IMR-90 (cell line): ENCODE measurements at regions not wholly inside any gene's neighbourhood (a gene's known extent, or its start where the extent isn't known, plus 50 kb on each side); places are given as distances from the start of the nearest gene placed in this dataset.

ENCODE experiments used
- ATAC-seq: fragments of 200-7000 bp; cut with Tn5 transposase; 2 replicates; pipeline ENCODE4 v1.9.1; 2020; ENCODE audit warnings: low read depth, mild to moderate bottlenecking, moderate library complexity
- BruUV-seq: library from RNA; stranded (reverse); fragments of 400-500 nt; replicated peaks from 2 replicates; lab custom pipeline; 2021; lab: Mats Ljungman, UMichigan
- CTCF ChIA-PET: fragments of 300-600 bp; formaldehyde crosslinking; extraction: SDS; loops from one replicate; lab custom pipeline; 2021; ENCODE audit warnings: antibody characterized with exemption; lab: Yijun Ruan, JAX
- POLR2A ChIA-PET: fragments of 300-600 bp; sonication (Branson Sonifier 250); formaldehyde crosslinking; loops from one replicate; lab custom pipeline; 2022; ENCODE audit warnings: antibody characterized with exemption; ENCODE audit not compliant: unreplicated experiment; lab: Charles Lee
- DNase-seq: peaks from one replicate; pipeline ENCODE4 v3.0.0; 2013
- H2AFZ ChIP-seq: replicated peaks from 2 replicates; pipeline ENCODE3; 2013; ENCODE audit warnings: low read length, mild to moderate bottlenecking; ENCODE audit not compliant: poor library complexity
- H2AK5ac ChIP-seq: 2 replicates; pipeline ENCODE4 v1.6.1; 2013; ENCODE audit warnings: low read depth, low read length, inconsistent platforms
- H2AK9ac ChIP-seq: replicated peaks from 2 replicates; pipeline ENCODE3; 2013; ENCODE audit warnings: mild to moderate bottlenecking, low read depth, low read length, moderate library complexity; ENCODE audit not compliant: poor library complexity
- H2BK120ac ChIP-seq: 2 replicates; pipeline ENCODE4 v1.6.1; 2013; ENCODE audit warnings: low read depth, low read length, inconsistent platforms
- H2BK15ac ChIP-seq: 3 replicates; pipeline ENCODE4 v1.6.1; 2013; ENCODE audit warnings: low read depth, low read length, inconsistent platforms
- H2BK20ac ChIP-seq: 2 replicates; pipeline ENCODE4 v1.6.1; 2013; ENCODE audit warnings: low read depth, mild to moderate bottlenecking, inconsistent platforms, low read length, moderate library complexity
- H2BK5ac ChIP-seq: 2 replicates; pipeline ENCODE4 v1.6.1; 2013; ENCODE audit warnings: mild to moderate bottlenecking, low read depth, low read length, inconsistent platforms; ENCODE audit not compliant: poor library complexity, severe bottlenecking
- H3K14ac ChIP-seq: replicated peaks from 2 replicates; pipeline ENCODE4 v1.6.1; 2013; ENCODE audit warnings: low read depth, low read length, inconsistent platforms
- H3K18ac ChIP-seq: 2 replicates; pipeline ENCODE4 v1.6.1; 2013; ENCODE audit warnings: low read depth, low read length, control low read depth
- H3K23ac ChIP-seq: 2 replicates; pipeline ENCODE4 v1.6.1; 2013; ENCODE audit warnings: low read depth, low read length, inconsistent platforms
- H3K27ac ChIP-seq: 2 replicates; pipeline ENCODE4 v1.5.1; 2013; ENCODE audit warnings: mild to moderate bottlenecking, control low read depth, low read length; ENCODE audit not compliant: insufficient read depth
- H3K27me3 ChIP-seq: 2 replicates; pipeline ENCODE4 v1.6.1; 2013; ENCODE audit warnings: low read length; ENCODE audit not compliant: control insufficient read depth, insufficient read depth
- H3K36me3 ChIP-seq: 2 replicates; pipeline ENCODE4 v1.6.1; 2013; ENCODE audit warnings: low read length, mixed read lengths; ENCODE audit not compliant: control insufficient read depth, insufficient read depth
- H3K4ac ChIP-seq: 2 replicates; pipeline ENCODE4 v1.6.1; 2013; ENCODE audit warnings: low read depth, low read length, inconsistent platforms
- H3K4me1 ChIP-seq: 2 replicates; pipeline ENCODE4 v1.6.1; 2013; ENCODE audit warnings: low read length, mixed read lengths; ENCODE audit not compliant: control insufficient read depth, insufficient read depth
- H3K4me2 ChIP-seq: 2 replicates; pipeline ENCODE4 v1.6.1; 2013; ENCODE audit warnings: low read depth, mild to moderate bottlenecking, control low read depth, low read length, moderate library complexity
- H3K4me3 ChIP-seq: 2 replicates; pipeline ENCODE4 v1.5.1; 2013; ENCODE audit warnings: low read depth, mild to moderate bottlenecking, control low read depth, low read length, moderate library complexity; ENCODE audit not compliant: insufficient read depth
- H3K56ac ChIP-seq: 2 replicates; pipeline ENCODE4 v1.6.1; 2013; ENCODE audit warnings: low read length, inconsistent platforms; ENCODE audit not compliant: insufficient read depth; ENCODE audit errors: extremely low read depth
- H3K79me1 ChIP-seq, 2 experiments: 2 replicates each; pipeline ENCODE4 v1.6.1; 2013; ENCODE audit warnings: low read length in 2 of 2, inconsistent platforms in 1 of 2, low read depth in 1 of 2
- H3K9ac ChIP-seq: 2 replicates; pipeline ENCODE4 v1.6.1; 2013; ENCODE audit warnings: low read depth, low read length, control low read depth
- H3K9me1 ChIP-seq: 2 replicates; pipeline ENCODE4 v1.6.1; 2013; ENCODE audit warnings: low read length, inconsistent platforms; ENCODE audit not compliant: insufficient read depth
- H3K9me3 ChIP-seq: 2 replicates; pipeline ENCODE4 v1.6.1; 2013; ENCODE audit warnings: low read length; ENCODE audit not compliant: control insufficient read depth, insufficient read depth
- H4K20me1 ChIP-seq: 2 replicates; pipeline ENCODE4 v1.6.1; 2013; ENCODE audit warnings: low read length, inconsistent platforms; ENCODE audit not compliant: insufficient read depth
- H4K5ac ChIP-seq: 2 replicates; pipeline ENCODE4 v1.6.1; 2013; ENCODE audit warnings: mild to moderate bottlenecking, low read depth, low read length, control low read depth
- H4K8ac ChIP-seq, 2 experiments: 2 replicates each; pipeline ENCODE4 v1.6.1; 2013; ENCODE audit warnings: low read depth in 2 of 2, low read length in 2 of 2, control low read depth in 1 of 2, inconsistent platforms in 1 of 2
- H4K91ac ChIP-seq: 2 replicates; pipeline ENCODE4 v1.6.1; 2013; ENCODE audit warnings: low read depth, low read length, inconsistent platforms; ENCODE audit not compliant: insufficient read depth
- BHLHE40 ChIP-seq: fragments of 150-350 bp; IDR thresholded peaks from 2 replicates; pipeline ENCODE4 v1.6.1; 2016; ENCODE audit warnings: mild to moderate bottlenecking, low read depth, low read length
- CEBPB ChIP-seq: IDR thresholded peaks from 2 replicates; pipeline ENCODE4 v1.6.1; 2012; ENCODE audit warnings: low read depth, low read length, improper control_type of control experiment
- CHD1 ChIP-seq: IDR thresholded peaks from 2 replicates; pipeline ENCODE4 v1.6.1; 2012; ENCODE audit warnings: low read depth, low read length, improper control_type of control experiment
- CTCF ChIP-seq: conservative IDR thresholded peaks from 2 replicates; pipeline ENCODE4 v1.5.1; 2012; ENCODE audit warnings: mild to moderate bottlenecking, low read depth, low read length, improper control_type of control experiment
- ELK1 ChIP-seq: fragments of 150-350 bp; IDR thresholded peaks from 2 replicates; pipeline ENCODE4 v1.6.1; 2016; ENCODE audit warnings: low read depth, mild to moderate bottlenecking, low read length, moderate library complexity, borderline replicate concordance
- FOS ChIP-seq: fragments of 150-350 bp; IDR thresholded peaks from 2 replicates; pipeline ENCODE4 v1.6.1; 2016; ENCODE audit warnings: low read depth, low read length
- MAFK ChIP-seq: IDR thresholded peaks from 2 replicates; pipeline ENCODE4 v1.6.1; 2012; ENCODE audit warnings: low read depth, low read length, improper control_type of control experiment
- MAZ ChIP-seq: IDR thresholded peaks from 2 replicates; pipeline ENCODE4 v1.6.1; 2012; ENCODE audit warnings: low read depth, mild to moderate bottlenecking, low read length, improper control_type of control experiment, moderate library complexity, borderline replicate concordance
- MXI1 ChIP-seq: IDR thresholded peaks from 2 replicates; pipeline ENCODE4 v1.6.1; 2012; ENCODE audit warnings: low read depth, mild to moderate bottlenecking, low read length, moderate library complexity, borderline replicate concordance
- NFE2L2 ChIP-seq: fragments of 150-350 bp; IDR thresholded peaks from 2 replicates; pipeline ENCODE4 v1.6.1; 2016; ENCODE audit warnings: low read depth, mild to moderate bottlenecking, low read length
- POLR2A ChIP-seq: IDR thresholded peaks from 2 replicates; pipeline ENCODE4 v1.6.1; 2012; ENCODE audit warnings: mild to moderate bottlenecking, low read depth, low read length
- RAD21 ChIP-seq: IDR thresholded peaks from 2 replicates; pipeline ENCODE4 v1.6.1; 2012; ENCODE audit warnings: low read length, improper control_type of control experiment
- RCOR1 ChIP-seq: IDR thresholded peaks from 2 replicates; pipeline ENCODE4 v1.6.1; 2012; ENCODE audit warnings: mild to moderate bottlenecking, low read length, improper control_type of control experiment; ENCODE audit not compliant: insufficient replicate concordance
- RFX5 ChIP-seq: IDR thresholded peaks from 2 replicates; pipeline ENCODE4 v1.8.0; 2012; ENCODE audit warnings: low read depth, mild to moderate bottlenecking, low read length, moderate library complexity
- USF2 ChIP-seq: fragments of 150-350 bp; IDR thresholded peaks from 2 replicates; pipeline ENCODE4 v1.6.1; 2017; ENCODE audit warnings: mild to moderate bottlenecking, antibody characterized with exemption, low read length, low read depth
- WGBS, 2 experiments: methylation state at CpG; one replicate each; pipeline versions ENCODE4 v1.1.5 to v1.1.7; 2013; ENCODE audit warnings: missing lambda C conversion rate in 2 of 2; ENCODE audit not compliant: insufficient read length in 1 of 2; ENCODE audit errors: extremely low coverage in 2 of 2; 5-methylcytosine and 5-hydroxymethylcytosine counted together
- dilution Hi-C: fragments of 300-500 bp; cut with HindIII; formaldehyde crosslinking; loops from one replicate; pipeline ENCODE4 v1.14.3; 2018; ENCODE audit warnings: low sequenced_read_pairs; ENCODE audit not compliant: unreplicated experiment
- in situ Hi-C: fragments of 300-500 bp; cut with MboI; formaldehyde crosslinking; loops from 3 replicates; pipeline ENCODE4 v1.14.3; 2019; ENCODE audit warnings: low sequenced_read_pairs, inconsistent platforms, mixed read lengths
- intact Hi-C: fragments of 100-400 bp; cut with micrococcal nuclease; formaldehyde crosslinking; loops from 2 replicates; pipeline ENCODE4 v1.10.0; 2022

GRCh38 chr5:114948986-114949621 is 220.6 kb downstream of the TRIM36 start:
- in situ Hi-C loops (no loop called here), intact Hi-C loops (no loop called here), dilution Hi-C loops (no loop called here)
- Histone ChIP-seq H3K9me1 (no peaks in the 10 kb centered on the region), H3K4me1 (no peaks in the 10 kb centered on the region), H2AFZ (no peak overlapping the region), H3K27ac (no peak overlapping the region), H2AK9ac (no peak overlapping the region), H3K4me2 (no peak overlapping the region), H4K8ac (no peak overlapping the region), H4K5ac (no peak overlapping the region), H4K91ac (no peak overlapping the region), H3K79me1 (no peaks in the 10 kb centered on the region), H2BK5ac (no peak overlapping the region), H3K56ac (no peak overlapping the region), H3K9ac (no peak overlapping the region), H2BK20ac (no peak overlapping the region), H3K9me3 (0 out of 2 replicates have a peak, but pooled peaks cover 5% of the 10 kb centered on the region), H4K20me1 (no peaks in the 10 kb centered on the region), H3K4ac (no peak overlapping the region), H2BK120ac (no peak overlapping the region), H3K4me3 (no peak overlapping the region), H3K27me3 (no peaks in the 10 kb centered on the region), H2BK15ac (no peak overlapping the region), H3K23ac (no peak overlapping the region), H3K18ac (no peak overlapping the region), H2AK5ac (no peak overlapping the region), H3K14ac (no peak overlapping the region), H3K36me3 (no peaks in the 10 kb centered on the region)
- no CpG with 5 or more reads among the region's 3 CpGs for WGBS, 2 experiments
- no peak for ATAC-seq
- TF ChIP-seq RFX5 = no peak
- TF ChIP-seq FOS = no peak
- no peak for TF ChIP-seq CEBPB
- TF ChIP-seq RCOR1 = no peak
- no peak for TF ChIP-seq CTCF
- no peak for TF ChIP-seq MXI1
- no peak for TF ChIP-seq MAFK
- no peak for TF ChIP-seq POLR2A
- TF ChIP-seq MAZ = no peak
- TF ChIP-seq BHLHE40 = no peak
- TF ChIP-seq RAD21 = no peak
- no peak for TF ChIP-seq USF2
- no peak for TF ChIP-seq CHD1
- TF ChIP-seq ELK1 = no peak
- TF ChIP-seq NFE2L2 = no peak
- no TSS peak for BruUV-seq
- ChIA-PET POLR2A (no interaction called here), CTCF (no interaction called here)
- DNase-seq = no peak
